ENCODE measurements at regions not wholly inside any gene's neighbourhood (a gene's known extent, or its start where the extent isn't known, plus 50 kb on each side); places are given as distances from the start of the nearest gene placed in this dataset.

DNA sequence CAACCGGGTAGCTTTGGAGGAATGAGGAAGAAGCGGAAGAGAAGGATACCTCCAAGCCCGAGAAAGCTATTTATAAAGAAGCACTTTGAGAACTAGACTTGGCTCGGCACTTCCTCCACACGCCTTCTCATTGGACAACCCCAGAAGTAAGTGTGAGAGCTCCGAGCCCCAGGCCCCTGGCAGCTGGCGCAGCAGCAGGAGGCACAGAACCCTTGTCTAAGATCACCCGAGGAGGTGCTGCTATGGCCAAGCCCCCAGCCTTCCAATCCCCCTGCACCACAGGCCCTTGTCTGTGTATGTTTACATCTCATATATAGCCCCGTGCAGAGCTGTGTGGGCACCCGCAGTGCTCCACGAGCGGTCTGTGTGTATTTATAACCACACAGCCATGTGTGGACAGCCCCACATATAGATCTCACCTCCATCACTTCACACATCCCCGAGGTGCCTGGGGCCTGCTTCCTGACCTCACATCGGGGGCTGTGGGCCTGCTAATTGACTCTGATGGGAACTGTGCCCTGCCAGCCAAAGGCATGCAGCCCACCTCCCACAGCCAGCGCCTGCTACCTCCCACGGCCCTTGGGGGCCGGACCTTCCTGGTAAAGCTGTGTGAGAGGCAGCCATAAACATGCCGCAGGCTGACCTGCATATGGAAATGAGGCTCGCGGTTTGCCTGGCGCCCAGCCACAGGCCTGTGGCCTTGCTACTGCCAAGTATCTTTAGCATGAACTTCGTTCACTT lies 96.1 kb downstream of the C17orf67 start:
- BruUV-seq (replicated peaks) = no TSS peak
- dilution Hi-C loops (cut with MboI; ENCODE audit: extremely low pct_ligation_motif_present, low sequenced_read_pairs) = no loop called here
- Histone ChIP-seq H3K4me2 (ENCODE audit: insufficient read depth, low read length) (no peak overlapping the region), H3K79me2 (ENCODE audit: control insufficient read depth, insufficient read depth, low read length) (no peaks in the 10 kb centered on the region), H2AFZ (ENCODE audit: low read depth, low read length) (no peak overlapping the region), H4K20me1 (replicated peaks; ENCODE audit: control insufficient read depth, extremely low read depth, insufficient read depth, low read length) (no peaks in the 10 kb centered on the region), H3K27me3 (ENCODE audit: control insufficient read depth in 2 of 2, insufficient read depth in 2 of 2, low read length in 2 of 2) (peaks cover 5% of the 10 kb centered on the region in 2 experiments), H3K4me1 (ENCODE audit: control insufficient read depth, extremely low read depth, insufficient read depth, low read length) (no peaks in the 10 kb centered on the region), H3K9ac (replicated peaks; ENCODE audit: extremely low read depth, insufficient read depth, low read length) (no peak overlapping the region), H3K9me1 (replicated peaks; ENCODE audit: control insufficient read depth, extremely low read depth, insufficient read depth, low read length) (no peaks in the 10 kb centered on the region), H3K36me3 (ENCODE audit: control insufficient read depth in 2 of 2, extremely low read depth in 1 of 2, insufficient read depth in 2 of 2, low read length in 2 of 2) (no peaks in the 10 kb centered on the region), H3K4me3 (replicated peaks in 1 of 3; ENCODE audit: insufficient read depth in 1 of 3, low read depth in 1 of 3, low read length in 3 of 3) (no peak overlapping the region), H3K27ac (ENCODE audit: insufficient read depth, low read depth, low read length) (no peak overlapping the region), H3K9me3 (replicated peaks; ENCODE audit: control insufficient read depth, insufficient read depth, low read length) (no peaks in the 10 kb centered on the region)
- TF ChIP-seq, protein P1, sequence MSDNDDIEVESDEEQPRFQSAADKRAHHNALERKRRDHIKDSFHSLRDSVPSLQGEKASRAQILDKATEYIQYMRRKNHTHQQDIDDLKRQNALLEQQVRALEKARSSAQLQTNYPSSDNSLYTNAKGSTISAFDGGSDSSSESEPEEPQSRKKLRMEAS (IDR thresholded peaks at IDR 0.05; ENCODE audit: insufficient read depth, insufficient read length) = no peak
- TF ChIP-seq, protein P2, sequence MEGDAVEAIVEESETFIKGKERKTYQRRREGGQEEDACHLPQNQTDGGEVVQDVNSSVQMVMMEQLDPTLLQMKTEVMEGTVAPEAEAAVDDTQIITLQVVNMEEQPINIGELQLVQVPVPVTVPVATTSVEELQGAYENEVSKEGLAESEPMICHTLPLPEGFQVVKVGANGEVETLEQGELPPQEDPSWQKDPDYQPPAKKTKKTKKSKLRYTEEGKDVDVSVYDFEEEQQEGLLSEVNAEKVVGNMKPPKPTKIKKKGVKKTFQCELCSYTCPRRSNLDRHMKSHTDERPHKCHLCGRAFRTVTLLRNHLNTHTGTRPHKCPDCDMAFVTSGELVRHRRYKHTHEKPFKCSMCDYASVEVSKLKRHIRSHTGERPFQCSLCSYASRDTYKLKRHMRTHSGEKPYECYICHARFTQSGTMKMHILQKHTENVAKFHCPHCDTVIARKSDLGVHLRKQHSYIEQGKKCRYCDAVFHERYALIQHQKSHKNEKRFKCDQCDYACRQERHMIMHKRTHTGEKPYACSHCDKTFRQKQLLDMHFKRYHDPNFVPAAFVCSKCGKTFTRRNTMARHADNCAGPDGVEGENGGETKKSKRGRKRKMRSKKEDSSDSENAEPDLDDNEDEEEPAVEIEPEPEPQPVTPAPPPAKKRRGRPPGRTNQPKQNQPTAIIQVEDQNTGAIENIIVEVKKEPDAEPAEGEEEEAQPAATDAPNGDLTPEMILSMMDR (IDR thresholded peaks at IDR 0.05; ENCODE audit: extremely low read depth in 1 of 2, insufficient read depth in 1 of 2, low read depth in 1 of 2, low read length in 2 of 2) = no peak
- no peak for TF ChIP-seq POLR2AphosphoS5 (IDR thresholded peaks at IDR 0.05; ENCODE audit: insufficient read depth, low read depth, low read length)
- TF ChIP-seq EZH2 (IDR thresholded peaks at IDR 0.05; ENCODE audit: borderline replicate concordance, low read depth, low read length, severe bottlenecking) = no peak
- TF ChIP-seq POLR2A (IDR thresholded peaks at IDR 0.05; ENCODE audit: low read depth, low read length) = no peak
- TF ChIP-seq GATA2 (IDR thresholded peaks at IDR 0.05; ENCODE audit: insufficient read depth, insufficient read length, low read depth, low read length) = no peak
- no peak for TF ChIP-seq MYC (IDR thresholded peaks at IDR 0.05; ENCODE audit: low read depth, low read length)
- no peak for TF ChIP-seq JUN (IDR thresholded peaks at IDR 0.05; ENCODE audit: borderline replicate concordance, insufficient read depth, insufficient read length, low read depth)
- TF ChIP-seq FOS (IDR thresholded peaks at IDR 0.05; ENCODE audit: borderline replicate concordance, insufficient read depth, low read length) = no peak
- ChIA-PET CTCF (interaction anchor here (3.3 kb wide), 1 partner anchor 22 kb away, joined by 15 read pairs; no protein-coding TSS in a partner anchor), POLR2A (no interaction called here)
- FAIRE-seq = no peak
- DNase-seq (ENCODE audit: low read depth, low spot score) = no peak
- intact Hi-C loops (cut with micrococcal nuclease) = no loop called here
